HG03196 (cell line): ENCODE measurements at regions not wholly inside any gene's neighbourhood (a gene's known extent, or its start where the extent isn't known, plus 50 kb on each side); places are given as distances from the start of the nearest gene placed in this dataset.

ENCODE experiments used
- ATAC-seq: cut with Tn5 transposase; IDR thresholded peaks from one replicate; pipeline ENCODE4 v1.9.1; 2021; ENCODE audit not compliant: unreplicated experiment

DNA sequence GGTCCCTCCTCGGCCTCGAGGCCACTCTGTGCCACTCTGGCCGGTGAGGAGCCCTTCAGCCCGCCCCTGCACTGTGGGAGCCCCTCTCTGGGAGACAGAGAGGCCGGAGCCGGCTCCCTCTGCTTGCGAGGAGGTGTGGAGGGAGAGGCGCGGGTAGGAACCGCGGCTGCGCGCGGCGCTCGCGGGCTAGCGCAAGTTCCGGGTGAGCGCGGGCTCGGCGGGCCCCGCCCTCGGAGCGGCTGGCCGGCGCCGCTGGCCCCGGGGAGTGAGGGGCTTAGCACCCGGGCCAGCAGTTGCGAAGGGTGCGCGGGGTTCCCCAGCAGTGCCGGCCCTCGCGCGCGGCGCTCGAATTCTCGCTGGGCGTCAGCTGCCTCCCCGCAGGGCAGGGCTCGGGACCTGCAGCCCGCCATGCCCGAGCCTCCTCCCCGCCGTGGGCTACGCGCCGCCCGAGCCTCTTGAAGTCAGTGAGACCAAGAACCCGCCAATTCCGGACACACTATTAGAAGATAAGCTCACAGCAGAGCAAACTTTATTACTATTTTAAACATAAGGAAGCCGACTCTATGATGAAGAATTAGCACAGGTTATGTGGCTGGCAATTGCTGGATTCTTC is 825.8 kb upstream of the FANCL start:
- ATAC-seq: no peak

DNA sequence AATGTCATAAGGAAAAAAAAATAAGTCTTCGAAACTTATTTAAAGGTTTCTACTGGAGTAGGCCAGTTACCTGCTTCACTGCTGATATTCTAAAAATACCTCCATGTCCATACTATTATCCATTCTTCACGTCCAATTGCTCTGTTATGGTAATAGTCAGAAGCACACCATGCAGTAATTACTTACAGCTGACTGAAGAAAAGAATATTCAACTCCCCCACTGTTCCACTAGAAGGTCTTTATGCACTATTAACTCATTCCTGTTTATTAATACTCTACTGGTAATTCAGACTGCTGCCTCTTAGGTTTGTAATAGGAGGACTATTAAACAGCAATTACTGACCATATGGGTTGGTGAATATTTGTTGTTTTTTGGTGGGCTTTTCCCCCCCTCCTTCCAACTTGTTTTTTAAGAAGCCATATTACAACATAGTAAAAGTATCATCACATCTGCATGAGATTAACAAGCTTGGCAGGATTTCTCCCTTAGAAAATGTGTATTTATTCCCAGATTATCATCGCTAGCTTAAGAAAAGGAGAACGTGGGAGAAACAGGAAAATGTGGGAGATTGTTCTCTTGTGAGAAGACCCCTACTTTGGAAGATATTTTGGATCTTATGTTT is 806.4 kb upstream of the FANCL start:
- no peak for ATAC-seq

DNA sequence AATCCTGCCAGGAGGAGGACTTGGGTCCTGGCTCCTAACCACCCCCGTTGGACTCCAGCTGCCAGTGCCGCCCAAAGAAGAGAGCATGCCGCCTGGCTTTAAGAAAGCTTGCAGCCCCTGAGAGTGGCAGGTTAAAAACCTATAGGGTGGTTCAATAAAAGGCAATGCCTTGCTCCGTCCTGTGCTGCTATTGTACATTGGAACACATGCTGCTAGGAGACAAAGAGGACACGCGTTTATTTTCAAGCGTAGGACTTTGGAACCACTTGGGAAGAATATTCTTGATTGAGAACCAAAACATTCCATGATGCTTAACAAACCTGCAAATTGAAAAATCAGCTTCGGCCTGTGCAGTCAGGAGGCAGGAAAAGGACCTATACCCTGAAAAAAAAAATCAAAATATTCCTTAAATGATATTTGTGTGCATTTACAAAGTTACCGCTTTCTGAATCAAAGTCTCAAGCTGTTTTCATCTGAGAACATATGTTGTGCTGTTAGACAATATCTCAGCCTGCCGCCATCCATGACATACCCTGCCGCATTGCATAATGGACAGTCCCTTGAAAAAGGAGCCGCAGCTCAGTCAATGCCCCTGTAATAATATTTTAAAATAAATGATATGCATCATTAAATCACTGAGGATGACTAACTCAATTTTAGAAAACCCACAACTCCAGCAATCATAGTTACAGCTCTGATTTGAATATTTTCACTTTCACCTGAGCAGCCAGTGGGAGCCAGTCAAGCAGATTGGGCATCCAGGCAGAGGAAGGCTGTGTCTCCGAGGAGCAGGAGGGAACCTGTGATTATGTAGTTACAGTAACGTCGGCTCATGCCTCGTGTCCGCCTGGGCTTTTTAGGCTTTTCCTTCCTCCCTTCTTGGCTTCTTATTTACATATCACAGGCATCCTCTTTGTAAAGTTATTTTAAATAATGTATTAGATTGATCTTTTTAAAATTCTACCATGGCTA is 805.6 kb upstream of the FANCL start:
- ATAC-seq: no peak

DNA sequence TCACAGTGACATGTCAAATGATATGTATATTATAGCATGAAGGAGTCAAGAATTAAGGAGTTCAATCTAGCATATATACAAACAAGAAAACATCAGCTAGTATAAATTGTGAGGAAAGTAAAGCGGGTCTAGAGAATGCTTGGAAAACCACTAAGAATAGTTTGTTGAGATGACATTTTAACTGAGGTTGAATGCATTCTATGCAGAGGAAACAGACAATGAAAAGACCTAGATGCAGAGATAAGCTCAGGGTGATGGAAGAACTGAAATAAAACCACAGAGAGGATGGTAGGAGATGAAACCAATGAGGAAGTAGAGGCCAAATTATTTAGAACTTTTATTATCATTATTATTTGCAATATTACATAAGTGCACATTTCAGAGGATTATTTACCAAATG is 803.6 kb upstream of the FANCL start:
- ATAC-seq: no peak

DNA sequence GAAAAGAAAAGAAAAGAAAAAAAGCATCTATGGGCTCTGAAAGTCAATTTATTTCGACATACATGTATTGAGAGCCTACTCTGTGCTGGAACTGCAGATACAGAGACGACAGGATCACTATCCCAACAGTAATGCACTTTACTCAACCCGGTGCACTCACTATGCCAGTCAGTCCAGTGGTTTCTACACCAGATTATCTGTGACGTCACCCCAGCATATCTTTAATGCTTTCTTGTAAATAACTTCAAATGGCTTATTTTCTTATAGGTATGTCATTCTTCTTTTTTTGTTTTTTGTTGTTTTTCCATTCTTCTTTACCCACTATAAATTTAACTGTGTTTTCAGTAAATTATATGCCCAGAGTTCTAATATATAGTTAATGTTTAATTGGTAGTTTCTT is 800.0 kb upstream of the FANCL start:
- no peak for ATAC-seq

DNA sequence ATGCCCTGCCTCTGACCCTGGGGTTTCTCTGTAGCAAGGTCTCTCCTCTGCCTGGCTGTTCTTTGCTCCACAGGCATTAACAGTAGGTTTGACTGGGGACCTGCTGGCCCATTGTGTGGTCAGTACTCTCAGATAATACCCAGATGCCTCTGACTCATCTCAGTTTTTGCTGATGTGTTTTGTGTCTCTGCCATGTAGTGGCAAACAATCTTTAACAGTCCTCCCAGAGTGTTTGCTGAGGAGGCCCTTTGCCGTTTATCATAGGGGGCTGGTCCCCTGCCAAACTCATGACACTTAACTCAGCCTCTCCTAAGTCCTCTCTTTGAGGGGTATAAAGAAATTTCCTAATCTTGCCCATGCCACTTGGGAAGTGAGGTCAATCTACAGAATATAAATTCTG is 793.7 kb upstream of the FANCL start:
- ATAC-seq: no peak

DNA sequence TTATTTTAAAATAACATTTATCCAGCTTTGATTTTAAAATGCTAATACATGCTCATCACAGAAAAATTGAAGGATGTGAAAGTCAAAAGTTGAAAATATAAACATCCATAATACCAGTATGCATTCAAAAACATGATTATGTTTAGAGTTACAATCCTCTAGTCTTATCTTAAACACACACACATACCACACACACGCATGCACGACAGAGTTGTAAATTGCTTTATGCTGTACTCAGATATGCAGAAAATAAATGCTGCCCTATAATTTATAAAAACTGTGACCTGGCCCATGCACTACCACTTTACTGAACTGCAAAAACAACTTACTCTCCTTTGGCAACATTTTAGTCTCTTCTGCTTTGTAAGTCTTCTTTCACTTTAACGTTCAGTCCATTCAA is 793.0 kb upstream of the FANCL start:
- no peak for ATAC-seq

DNA sequence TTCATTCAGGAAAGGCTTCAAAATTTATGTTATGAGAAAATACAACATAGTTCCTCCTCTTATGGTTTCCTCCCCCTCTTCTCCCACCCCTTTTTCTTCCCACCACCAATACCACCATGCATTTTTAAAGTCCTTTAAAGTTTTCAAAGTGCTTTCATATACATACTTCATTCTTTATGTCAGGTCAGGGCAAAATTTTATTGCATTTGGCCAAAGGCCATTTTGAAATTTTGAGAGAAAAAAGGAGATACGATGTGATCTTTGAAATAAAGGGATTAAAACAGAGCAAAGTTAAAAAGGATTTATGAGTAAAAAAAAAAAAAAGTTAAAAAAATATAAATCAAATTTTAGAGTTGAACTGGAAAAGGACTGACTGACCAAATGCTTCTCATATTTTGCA is 792.5 kb upstream of the FANCL start:
- no peak for ATAC-seq

DNA sequence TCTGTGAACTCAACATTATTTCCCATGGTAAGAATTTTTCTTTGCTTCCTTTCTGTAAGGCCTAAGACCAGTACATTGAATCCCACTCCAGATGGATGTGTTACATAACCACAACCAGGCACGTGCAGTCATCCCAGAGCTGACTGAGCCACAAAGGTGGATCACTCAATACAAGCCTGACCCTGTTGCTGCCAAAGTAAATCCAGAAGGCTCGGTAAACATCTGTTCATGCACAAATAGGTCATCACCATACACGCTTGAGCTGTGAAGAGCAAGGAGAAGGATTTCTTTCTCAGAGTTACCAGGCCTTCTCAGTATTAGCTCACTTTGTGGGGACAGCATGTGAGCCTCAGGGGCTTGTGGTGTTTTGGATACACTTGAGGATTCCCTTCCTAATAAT is 791.4 kb upstream of the FANCL start:
- no peak for ATAC-seq

DNA sequence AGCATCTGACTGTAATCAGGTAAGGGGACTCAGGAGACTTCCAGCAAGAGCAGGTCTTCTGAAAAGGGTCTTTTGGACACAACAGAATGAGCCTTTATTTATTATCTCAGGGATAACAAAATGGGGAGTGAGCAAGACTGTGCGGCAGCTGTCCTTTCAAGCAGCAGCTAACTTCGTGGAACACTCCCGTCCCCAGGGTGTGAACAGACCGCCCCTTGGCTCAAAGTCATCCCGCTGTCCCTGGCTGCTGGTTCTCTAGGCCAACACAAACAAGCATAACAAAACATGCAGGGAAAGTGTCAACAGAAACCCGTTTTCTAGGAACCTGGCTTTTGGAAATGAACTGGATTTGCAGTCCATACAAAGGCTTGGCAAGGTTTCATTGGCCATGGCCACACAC is 787.9 kb upstream of the FANCL start:
- no peak for ATAC-seq

DNA sequence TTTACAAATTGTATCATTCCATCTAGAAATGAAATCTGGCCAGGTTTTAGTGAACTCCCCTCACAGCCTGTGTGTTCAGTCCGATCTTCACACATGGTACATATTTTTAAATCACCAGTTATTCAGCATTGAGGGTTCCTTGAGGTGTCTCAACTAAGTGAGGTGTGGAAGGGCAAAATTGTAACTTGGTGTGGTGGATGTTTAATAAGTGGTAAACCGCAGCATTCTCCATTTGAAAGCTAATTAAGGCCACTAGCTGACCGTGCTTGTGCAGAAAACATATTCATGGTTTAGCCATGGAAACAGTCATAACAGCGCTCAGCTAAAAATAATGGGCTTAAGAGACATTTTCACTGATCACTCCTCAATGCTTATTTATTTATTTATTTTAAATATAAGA is 786.2 kb upstream of the FANCL start:
- ATAC-seq: no peak

DNA sequence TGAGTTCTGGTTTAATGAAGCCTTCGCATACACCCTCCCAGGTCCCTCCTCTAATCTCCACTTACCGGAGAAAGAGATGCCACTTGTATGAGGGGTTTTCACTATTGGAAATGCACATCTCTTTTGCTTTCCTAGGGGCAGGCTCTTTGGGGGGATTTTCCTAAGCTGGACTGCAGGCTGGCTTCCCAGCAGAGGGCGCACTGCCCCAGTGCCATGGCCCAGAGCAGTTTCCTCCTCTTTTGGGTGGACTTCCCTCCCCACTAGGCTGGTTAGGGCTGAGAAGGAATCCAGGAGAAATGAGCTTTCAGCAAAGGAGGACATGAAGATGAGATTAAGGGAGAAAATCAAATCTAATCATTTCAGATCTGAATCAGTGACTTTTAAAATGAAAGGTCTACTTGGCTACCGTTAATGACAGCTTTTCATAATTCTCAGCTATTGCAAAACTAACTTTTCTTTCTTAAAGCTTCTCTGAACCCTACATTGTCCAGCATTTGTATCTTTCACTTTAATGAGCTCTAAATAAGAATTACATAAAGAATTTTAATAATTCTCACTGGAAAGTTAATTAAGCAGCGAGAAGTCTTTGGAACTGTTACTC is 784.1 kb upstream of the FANCL start:
- ATAC-seq: peak; percentile 60

DNA sequence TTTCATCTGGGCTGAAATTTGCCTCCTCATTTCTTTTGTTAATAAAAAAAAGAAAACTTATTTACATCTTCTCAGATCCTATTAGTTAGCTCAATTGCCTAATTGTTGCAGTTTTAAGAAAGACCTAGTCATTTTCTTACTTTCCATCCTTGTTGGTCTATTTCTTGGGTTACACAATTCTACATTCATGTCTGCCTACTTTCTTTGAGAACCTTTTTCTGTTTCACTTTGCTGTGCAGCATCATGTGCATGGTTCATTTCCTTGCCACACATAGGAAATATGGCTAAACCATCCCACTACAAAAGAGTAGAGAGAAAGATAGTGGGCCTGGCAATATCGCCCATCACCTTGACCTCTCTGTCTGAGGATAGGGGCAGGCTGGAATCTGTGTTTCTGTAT is 780.7 kb upstream of the FANCL start:
- ATAC-seq: no peak

DNA sequence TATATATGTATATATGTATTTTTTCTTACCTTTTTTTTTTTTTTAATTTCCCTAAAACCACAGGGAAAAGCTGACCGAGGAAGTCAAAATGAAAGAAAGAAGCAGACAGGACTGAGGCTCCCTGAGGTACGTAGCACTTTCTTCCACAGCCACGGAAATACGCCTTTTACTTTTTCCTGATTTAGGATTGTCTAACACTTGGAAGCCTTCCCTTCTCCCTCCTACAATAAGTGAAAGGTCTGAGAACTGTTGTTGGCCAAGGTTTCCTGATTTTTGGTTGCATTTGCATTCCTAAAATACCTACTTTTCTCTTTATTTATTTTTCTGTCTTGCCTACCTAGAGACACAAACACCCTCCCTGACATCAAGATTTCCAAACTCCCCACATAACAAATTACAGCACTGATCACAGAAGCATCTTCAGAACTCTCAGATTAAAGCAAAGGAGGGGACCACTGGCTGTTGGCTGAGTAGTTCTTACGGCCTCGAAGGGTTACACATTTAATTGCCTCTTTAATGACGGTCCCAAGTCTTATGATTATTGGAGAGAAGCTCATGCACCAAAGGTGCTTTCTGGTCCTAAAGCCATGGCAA is 778.5 kb upstream of the FANCL start:
- no peak for ATAC-seq

DNA sequence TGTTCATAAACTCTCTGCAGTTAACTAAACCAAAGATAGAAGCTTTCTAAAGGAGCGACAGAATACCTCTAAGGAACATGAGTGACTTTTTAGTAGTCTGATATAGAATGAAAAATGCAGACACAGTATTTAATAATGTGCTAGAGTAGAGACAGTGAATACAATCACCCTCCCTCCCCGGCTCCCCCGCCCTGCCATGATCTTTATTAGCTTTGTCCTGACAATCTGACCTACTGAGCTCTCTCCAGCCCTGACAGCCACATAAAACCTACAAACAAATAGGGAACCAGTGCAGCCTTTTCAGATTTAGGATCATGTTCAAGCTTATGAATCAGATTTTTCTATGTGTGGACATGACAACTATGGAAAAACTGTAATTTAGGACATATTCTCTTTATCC is 777.6 kb upstream of the FANCL start:
- no peak for ATAC-seq

DNA sequence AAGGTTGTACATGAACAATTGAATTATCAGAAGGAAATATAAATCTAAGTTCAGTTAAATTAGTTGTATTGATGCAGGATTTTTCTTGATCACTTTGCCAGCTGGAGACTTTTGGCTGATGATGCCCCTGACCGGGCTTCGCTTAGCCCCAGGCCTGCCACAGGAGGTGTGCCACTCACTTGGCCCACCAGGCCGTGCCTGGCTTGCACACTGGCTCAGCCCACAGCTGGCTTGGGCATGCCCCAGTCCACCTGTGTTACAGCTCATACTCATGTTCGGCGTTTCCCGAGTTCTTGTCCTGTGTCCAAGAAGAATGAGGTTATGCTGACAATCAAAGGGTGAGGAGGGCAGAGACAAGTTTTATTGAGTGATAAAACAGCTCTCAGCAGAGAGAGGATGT is 773.9 kb upstream of the FANCL start:
- ATAC-seq: no peak

DNA sequence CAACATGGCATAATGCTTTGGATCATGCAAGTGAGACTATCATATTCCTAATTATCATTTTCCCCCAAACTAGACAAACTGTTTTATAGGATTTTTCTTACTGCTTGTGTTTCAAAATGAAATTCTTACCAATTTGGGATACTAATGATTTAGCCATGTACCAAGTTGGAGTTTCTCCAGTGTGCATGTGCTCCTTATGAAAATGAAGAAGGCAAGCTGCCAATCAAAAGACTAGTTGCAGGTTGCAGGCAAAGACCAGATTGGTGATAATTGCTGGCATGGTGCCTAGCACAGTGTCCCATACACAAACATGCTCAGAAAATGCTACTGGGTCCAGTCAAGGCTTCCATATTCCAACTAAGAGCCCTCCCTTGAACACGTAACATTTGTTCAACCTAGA is 771.8 kb upstream of the FANCL start:
- no peak for ATAC-seq

DNA sequence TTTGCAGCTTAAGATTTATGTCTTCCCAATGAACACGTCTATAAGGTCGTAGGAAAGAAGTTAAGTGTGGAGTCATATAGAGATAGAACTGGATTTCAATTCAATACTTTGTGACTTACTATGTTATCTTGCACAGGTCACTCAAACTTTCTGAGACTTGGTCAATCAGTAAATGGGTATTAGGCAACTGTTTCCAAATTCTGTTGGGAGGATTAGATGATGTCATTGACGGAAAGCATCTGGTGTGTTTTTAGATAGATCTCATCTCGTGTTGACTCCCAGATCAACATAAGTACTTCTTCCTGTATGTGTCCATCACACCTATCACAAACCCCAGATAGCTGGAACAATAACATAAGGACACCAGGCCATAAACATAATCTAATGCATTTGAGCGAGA is 771.1 kb upstream of the FANCL start:
- ATAC-seq: no peak

DNA sequence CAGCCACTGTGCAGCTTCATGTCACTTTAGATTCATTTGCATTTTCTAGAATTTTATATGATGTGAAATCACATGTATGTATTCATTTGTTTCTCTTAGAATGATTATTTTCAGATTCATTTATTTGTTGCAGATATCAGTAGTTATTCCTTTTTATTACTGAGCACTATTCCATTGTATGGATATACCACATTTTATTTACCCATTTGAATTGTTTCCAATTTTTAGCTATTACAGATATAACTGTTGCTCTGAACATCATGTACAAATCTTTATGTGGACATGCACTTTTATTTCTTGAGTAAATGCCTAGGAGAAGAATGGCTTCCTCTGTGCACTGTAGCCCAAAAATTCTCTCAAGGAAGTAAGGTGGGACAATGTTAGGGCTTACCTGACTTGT is 767.8 kb upstream of the FANCL start:
- ATAC-seq: no peak

DNA sequence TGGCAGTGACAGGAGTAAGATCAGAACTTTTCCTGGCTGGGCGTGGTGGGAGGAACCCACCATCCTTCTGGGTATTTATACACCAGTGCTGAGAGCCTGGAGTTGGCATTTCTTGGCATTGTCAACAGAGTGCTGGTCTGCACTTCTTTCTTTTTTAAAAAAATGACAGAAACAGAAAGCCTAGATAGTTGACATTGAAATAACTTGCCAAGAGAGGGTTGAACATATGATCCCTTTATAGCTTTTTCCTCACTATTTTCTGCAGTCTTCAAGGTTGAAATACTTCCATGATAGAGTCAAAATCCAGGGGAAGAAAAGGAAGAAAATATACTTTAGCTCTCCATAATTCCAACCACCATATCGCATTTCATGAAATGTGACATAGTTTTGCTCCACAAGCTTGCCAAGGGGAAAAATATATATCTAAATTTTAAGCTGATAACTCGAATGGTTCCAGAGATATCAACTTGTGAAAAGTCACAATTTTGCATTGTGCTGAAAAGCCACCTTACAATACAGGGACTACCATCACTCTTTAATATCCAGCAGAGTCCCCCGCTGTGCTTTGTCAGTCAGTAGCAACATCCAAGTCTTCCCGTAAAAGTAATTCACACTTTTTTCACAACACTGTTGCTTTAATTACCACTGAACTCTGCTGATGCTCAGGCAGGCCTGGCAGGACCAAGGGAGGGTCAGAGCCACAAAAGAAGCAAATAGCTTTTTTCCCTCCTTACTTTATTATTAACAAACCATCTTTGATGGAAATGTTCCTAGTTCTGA is 764.9 kb upstream of the FANCL start:
- no peak for ATAC-seq

DNA sequence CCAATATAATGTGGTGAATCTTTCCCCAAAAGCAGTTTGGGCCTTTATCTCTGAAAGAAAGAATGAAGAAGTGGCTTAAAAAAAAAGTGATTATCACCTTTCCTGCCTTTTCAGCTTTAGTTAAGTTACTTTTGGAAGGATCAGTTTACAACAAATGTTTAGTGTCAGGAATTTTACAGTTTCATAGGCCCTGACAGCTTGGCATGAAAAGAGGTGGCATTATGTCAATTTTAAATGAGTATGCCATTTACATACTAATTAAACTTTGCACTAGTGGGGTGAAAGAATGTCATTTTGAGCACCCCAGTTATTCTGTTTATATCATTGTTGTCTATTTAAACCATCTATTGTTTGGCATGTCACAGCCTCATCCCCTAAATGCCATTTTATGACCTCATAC is 763.5 kb upstream of the FANCL start:
- ATAC-seq: no peak
